Cerebellar cortex (tissue), 1 donor: ENCODE measurements at regions not wholly inside any gene's neighbourhood (a gene's known extent, or its start where the extent isn't known, plus 50 kb on each side); places are given as distances from the start of the nearest gene placed in this dataset.
A peak's percentile ranks its signal among the peaks of the same experiment; 100 is the strongest.

Source experiments
- DNase-seq: peaks from one replicate; pipeline ENCODE4 v3.0.0-alpha.2; 2015; ENCODE audit warnings: low spot score

DNA sequence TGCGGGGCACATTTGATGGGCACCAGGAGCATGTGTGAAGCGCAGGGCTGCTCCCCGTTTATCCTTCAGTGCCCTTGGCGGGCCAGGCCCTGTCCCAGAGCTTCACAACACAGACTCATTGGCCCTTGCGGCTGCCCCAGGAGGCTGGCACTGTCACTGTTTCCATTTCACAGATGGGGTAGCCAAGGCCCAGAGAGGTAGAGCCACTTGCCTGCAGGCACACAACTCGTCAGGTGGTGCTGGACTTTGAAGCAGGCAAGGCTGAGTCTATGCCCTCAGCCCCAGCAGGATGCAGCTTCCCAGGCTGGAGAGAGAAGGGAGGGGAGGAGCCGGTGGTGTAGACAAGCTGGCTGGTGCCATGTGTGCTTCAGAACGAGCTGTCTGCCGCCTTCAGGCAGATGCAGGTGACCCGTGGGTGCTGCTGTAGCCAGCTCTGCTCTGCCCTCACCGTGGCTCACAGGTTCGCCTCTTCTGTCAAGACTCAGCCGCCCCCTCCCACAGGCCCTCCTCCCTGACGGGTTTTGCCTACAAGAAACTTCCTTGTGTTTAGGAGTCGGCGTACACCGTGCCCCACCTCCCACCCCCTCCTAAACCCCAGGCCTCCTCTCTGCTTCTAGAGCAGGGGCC is 232.3 kb upstream of the CIBAR2 start:
- no peak for DNase-seq

- DNase-seq: no peak
Measured at GRCh38 chr16:85345129-85345639, 232.9 kb upstream of the CIBAR2 start.

DNA sequence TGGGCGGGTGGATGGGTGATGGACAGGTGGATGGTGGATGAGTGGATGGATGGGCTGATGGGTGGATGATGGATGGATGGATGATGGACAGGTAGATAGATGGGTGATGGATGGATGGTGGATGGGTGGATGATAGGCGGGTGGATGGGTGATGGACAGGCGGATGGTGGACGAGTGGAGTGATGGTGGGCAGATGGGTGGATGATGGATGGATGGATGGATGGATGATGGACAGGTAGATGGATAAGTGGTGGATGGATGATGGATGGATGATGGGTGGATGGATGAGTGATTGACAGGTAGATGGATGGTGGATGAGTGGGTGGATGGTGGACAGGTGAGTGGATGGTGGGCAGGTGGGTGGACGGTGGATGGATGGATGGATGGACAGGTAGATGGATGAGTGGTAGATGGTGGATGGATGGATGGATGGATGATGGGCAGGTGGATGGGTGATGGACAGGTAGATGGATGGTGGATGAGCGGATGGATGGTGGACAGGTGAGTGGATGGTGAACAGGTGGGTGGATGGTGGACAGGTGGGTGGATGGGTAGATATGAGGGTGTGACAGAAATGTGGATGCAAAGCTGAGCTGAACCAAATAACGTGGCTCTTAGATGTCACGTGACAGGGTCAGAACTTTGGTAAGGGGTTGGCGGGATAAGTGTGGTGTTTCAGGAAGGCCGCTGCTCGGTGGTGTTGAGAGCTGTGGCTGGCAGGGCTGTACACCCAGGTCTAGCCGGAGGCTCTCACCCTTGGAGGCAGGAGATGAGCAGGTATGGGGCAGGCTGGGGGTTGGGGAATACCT is 234.3 kb upstream of the CIBAR2 start:
- DNase-seq: no peak

GRCh38 chr16:85347213-85347591 is 234.9 kb upstream of the CIBAR2 start:
- no peak for DNase-seq

DNA sequence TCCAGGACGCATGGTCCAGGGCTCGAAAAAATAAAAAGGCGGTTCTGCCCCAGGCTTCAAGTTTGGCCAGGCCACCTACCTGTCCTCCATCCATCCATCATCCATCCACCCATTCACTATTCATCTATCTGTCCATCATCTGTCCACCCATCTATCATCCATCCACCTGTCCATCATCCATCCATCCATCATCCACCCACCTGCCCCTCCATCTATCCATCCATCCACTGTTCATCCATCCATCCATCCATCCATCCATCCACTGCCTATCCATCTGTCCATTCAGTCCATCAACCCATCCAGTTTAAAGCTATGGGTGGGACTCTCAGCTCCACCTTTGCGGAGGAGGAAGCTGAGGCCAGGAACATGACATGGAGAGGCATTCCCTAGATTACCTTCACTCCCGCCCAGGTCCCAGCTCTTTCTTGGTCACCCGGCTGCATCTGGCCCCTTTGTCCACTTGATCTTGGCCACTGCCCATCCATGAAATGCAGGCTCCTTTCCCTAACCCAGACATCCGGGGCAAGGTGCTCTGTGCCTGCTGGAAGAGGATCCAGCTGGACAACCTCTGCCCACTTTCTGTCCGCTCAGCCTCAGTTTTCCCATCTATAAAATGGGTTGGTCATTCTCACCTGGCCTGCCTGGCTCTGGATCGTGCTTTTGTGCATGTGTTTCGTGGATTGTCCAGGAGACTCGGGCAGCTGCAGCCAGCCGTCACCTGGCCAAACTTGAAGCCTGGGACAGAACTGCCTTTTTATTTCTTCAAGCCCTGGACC is 236.0 kb upstream of the CIBAR2 start:
- no peak for DNase-seq

DNA sequence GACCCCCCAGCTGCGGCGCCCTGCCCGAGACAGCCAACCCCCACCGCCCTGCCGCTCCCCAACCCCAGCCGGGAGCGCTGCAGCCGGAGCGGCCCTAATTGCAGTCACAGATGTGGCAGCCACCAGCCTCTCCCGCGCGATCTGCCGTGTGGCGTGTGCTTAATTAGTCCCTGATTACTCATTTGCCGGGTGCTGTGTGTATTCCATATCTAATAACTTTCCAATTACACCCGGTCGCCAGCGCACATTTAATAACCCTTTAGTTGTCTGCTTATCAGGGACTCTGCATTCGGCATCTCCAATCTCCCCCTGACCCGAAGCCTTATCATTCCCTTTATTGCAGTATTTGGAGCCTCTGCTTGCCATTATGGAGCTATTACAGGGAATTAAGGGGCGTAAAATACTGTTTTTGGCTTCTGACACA is 236.7 kb upstream of the CIBAR2 start:
- DNase-seq: no peak

- no peak for DNase-seq
Measured at GRCh38 chr16:85349365-85350145, 237.3 kb upstream of the CIBAR2 start.

DNA sequence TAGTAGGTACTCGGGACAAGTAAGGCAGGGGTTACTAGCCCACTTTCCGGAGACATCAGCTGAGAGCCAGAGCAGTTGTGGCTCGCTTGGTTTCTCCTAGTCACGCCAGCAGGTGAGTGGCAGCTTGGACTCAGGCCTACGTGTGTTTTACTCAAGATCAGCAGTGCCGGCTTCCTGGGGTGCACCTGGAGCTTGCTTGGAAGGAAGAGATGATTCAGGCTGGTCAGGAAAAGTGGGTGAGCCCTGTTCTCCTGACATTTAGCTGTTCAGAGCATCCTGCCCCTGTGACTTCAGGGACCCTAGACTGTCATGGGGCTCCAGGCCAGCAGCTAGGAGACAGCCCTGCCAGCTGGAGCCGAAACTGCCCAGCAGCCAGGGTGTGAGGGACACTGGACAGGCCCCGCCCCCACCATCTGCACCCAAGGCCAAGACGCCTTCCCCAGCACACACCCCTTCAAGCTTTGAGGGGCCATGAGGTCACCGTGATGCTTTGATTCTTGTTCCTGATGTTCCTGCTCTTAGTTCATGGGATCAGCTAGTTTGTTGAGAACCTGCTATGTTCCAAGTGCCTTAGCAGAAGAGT is 238.0 kb upstream of the CIBAR2 start:
- no peak for DNase-seq

- DNase-seq: peak; percentile 88
Measured at GRCh38 chr16:85350973-85351372, 238.7 kb upstream of the CIBAR2 start.

DNA sequence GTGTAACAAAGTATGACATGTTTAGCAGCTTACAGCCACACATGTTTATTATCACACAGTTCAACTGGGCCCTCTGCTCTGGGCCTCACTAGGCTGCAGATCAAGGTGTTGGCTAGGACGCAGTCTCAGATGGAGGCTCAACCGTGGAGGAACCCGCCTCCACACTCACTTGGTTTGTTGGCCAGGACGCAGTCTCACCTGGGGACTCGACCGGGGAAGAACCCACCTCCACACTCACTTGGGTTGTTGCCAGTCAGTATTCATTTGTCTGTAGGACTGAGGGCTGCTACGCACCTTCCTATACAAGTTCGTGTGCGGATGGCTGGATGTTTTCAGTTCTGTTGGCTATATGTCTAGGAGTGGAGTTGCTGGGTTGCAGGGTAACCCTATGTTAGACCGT is 240.7 kb upstream of the CIBAR2 start:
- no peak for DNase-seq

GRCh38 chr16:85353839-85354685 is 241.8 kb upstream of the CIBAR2 start:
- DNase-seq: no peak

DNA sequence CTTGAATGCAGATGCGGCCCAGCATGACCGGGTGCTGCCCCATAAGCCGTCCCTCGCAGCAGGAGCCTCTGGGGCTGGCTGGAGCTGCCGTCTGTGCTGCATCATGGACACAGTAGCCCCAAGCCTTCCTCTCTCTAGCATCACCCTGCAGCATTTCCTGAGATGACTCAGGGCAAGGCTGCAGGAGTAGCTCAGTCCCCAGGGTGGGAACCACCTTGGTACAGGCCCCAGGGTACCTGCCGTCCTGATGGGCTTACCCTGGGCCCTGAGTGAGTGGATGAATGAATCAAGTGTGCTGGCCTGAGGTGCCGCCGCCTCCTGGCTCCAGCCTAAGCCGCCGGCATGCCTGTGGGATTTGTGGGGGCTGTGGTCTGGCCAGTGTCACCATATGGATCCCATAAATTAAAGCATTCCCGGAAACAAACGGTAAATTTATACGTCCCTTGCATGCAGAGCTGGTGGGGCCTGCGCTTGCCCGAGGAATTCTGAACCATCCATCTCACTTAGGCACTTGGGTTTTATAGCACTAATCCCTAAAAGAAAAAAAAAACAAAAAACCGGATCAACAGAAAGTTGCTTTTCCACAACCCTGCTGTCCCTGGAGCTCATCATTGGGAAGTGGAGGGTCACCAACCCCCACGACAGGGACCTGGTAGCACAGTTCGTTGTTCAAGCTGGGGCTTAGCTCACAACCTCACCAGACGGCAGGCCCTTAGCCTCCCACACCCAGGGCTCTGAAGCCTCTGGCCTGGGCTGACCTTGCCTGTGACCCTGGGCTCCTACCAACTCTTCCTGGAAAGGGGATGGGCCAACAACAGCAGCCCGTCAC is 242.6 kb upstream of the CIBAR2 start:
- DNase-seq: no peak

- no peak for DNase-seq
Measured at GRCh38 chr16:85355515-85355837, 243.2 kb upstream of the CIBAR2 start.

GRCh38 chr16:85356157-85356556 is 243.9 kb upstream of the CIBAR2 start:
- DNase-seq: no peak

DNA sequence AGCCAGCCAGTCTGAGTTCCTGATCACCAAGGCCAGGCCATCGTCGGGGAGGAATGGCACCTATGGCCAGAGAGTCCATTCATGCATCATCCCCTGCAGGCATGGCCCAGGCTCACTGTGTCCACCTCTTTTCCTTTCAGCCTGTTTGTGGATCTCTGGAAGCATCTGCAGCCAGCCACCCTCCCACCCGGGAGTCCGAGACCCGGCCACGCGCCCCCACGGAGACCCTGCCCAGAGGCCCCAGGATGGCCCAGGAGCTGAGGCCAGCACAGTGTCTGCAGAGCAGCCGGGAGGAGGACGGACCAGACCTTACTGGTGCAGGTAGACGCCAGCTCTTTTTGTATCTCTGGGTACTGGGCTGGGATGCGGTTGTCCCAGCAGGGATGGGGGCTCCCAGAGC is 245.1 kb upstream of the CIBAR2 start:
- no peak for DNase-seq

DNA sequence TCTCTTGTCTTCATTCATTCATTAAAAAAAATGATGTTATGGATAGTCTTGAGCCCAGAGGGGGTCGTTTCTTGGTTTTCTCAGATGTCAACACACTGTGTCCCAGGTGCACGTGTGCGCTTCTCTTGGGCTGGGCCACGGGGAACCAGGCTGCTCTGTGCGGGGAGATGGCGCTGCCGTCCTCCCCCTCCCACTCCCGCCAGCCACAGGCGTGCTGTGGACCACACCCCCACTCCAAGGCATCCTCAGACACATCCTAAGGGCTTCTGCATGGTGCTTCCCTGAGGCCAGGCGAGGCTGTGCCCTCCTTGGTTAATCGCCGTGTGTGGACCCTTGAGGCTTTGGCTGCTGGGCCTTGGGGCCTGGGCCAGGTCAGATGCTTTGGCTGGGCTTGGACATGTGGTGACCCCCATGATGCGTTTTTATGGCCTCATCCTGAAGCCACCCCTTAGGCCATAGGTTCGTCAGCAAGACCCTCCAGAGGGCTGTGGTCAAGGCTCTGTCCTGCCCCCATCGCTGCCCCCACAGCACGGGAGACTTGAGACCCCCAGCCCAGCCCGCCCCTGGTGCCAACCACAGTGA is 245.7 kb upstream of the CIBAR2 start:
- DNase-seq: no peak

DNA sequence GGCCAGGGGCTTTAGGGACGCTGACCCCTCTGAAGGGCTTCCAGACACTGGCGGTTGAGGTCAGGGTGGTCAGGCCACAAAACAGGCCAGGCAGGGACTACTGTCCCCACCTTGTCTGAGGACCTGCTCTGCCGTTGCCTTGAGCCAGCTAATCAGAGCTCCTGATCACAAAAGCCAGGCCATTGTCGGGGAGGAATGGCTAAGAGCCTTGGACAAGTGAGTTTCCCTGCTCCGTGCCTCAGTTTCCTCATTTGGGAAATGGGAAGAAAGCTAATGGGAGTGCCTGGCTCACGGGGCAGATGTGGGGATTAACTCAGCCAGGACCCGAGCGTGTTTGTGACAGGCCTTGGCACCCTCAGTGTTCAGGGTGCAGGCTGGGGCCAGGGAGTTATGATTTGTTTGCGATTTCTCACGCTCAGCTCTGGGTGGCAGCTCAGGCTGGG is 246.5 kb upstream of the CIBAR2 start:
- no peak for DNase-seq

GRCh38 chr16:85359147-85359822 is 247.0 kb upstream of the CIBAR2 start:
- no peak for DNase-seq
